ENCODE measurements at regions not wholly inside any gene's neighbourhood (a gene's known extent, or its start where the extent isn't known, plus 50 kb on each side); places are given as distances from the start of the nearest gene placed in this dataset.

DNA sequence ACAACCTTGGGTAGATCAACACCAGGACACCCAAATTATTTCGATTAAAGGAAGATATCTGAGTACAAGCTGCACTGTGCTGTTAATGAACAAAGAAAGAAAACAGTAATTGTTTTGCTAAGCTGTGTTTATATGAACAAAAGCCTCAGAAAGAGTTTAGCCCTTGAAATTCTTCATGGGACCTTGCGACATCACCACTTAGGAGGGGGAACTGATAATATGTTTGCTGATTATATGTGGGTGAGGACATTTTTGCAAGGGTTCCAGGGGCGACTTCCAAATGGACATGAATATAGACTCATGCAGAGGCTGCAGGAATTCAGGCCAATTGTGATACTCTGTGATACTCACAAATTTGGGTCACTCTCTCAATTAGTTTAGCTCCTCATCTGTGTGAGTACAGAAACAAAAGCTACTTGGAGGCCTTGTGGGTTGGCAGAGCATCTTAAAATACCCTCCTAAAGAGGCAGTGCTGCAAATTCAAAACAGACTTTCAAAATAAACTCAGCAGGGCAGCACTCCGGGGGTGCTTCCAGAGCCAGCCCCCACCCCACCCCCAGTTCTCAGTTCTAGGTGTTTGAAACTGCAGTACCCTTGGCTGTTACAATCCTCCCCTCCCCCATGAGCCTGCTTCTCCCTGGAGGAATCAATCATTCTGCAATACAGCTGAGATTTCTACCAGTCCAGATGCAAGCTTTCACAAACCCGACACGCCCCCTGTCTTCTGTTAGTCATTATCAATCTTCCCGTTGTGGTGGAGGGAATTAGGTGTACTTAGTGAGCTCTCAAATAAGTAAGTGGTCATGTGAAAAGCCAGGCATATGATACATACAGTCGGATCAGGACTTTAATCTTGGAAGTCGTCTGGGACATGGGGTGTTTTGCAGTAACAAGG is 97.0 kb upstream of the MBNL2 start:
- H3K4me3 ChIP-seq (ENCODE audit: low read length): peak overlapping the region; percentile 72

DNA sequence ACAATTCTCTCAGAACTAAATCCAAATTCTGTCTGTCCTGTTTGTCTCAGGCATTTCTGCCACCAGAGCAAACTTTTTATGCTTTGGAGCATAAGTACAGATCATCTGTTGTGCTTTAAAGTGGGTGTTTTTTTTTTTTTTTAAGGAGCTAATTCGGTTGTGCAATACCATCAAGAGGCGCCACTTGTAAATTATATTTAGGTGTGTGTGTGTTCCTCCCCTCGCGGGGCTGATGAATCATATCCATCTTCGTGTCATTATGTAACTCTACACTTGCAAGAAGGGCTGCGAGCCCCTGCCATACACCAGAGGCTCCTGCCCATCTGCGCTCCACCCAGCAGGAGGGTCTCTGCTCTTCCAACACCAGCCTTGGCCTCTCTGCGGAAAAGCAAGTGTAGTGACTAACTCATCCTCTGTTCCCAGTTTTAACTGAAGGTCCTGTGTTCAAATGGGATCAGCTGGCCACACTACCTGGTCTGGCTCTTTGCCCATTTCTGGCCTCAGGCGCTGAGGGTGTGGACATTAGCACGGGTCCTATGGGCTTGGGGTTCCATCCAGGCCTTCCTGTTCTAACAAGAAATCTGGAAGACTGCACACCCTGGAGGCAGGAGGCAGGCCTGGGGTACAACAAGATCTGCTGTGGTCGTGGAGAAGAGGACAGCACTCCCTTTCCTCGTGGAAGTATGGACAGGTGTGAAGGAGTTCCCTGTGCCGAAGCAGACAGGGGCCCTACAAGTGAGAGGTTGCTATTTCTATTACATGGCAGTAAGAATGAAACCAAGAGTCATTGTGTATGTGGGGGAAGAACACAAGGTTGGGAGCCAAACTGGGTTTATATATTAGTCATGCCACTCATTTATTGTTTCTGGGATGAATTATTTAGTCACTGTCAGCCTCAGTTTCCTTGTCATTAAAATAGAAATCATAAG is 96.1 kb upstream of the MBNL2 start:
- peak; percentile 76 for DNase-seq (ENCODE audit: low read depth)
- no peaks in the 10 kb centered on the region for H3K36me3 ChIP-seq (ENCODE audit: control insufficient read depth, insufficient read depth, low read length, severe bottlenecking)
- no peaks in the 10 kb centered on the region for H3K27me3 ChIP-seq (replicated peaks; ENCODE audit: control insufficient read depth, insufficient read depth, low read length)
- peaks cover 64% of the 10 kb centered on the region for H3K4me1 ChIP-seq (ENCODE audit: control insufficient read depth, insufficient read depth, low read length)
- H3K9ac ChIP-seq (ENCODE audit: low read length): peak overlapping the region; percentile 74
- H3K9me3 ChIP-seq (ENCODE audit: control insufficient read depth, low read length): no peaks in the 10 kb centered on the region
- peak overlapping the region; percentile 72 for H3K4me3 ChIP-seq (ENCODE audit: low read length)

More for the DNA sequence above, 97.0 kb upstream of the MBNL2 start:
- H3K4me1 ChIP-seq (ENCODE audit: control insufficient read depth, insufficient read depth, low read length): peaks cover 57% of the 10 kb centered on the region
- no peaks in the 10 kb centered on the region for H3K36me3 ChIP-seq (ENCODE audit: control insufficient read depth, insufficient read depth, low read length, severe bottlenecking)
- peak; percentile 94 for DNase-seq (ENCODE audit: low read depth)
- H3K9ac ChIP-seq (ENCODE audit: low read length): peak overlapping the region; percentile 74
- H3K27me3 ChIP-seq (replicated peaks; ENCODE audit: control insufficient read depth, insufficient read depth, low read length): no peaks in the 10 kb centered on the region
- no peaks in the 10 kb centered on the region for H3K9me3 ChIP-seq (ENCODE audit: control insufficient read depth, low read length)

DNA sequence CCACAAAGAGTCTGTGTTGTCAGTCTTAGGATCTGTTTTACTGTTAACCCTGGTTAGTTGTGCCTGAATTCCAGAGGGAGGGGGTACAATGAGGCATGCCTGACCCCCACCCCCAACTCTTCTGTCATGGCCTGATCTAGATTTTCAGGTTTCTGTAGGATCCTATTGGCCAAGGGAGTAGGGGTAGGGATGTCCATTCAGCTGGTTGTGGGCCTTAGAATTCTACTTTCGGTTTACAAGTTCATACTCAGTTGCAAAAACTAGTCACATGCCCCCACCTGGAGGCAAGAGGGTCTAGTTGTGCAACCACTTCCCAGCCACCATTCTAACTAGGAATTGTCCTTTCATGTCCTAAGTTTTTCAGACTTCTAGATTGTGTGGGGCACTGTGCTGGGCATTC is 94.3 kb upstream of the MBNL2 start:
- H3K9ac ChIP-seq (ENCODE audit: low read length): no peak overlapping the region
- no peaks in the 10 kb centered on the region for H3K9me3 ChIP-seq (ENCODE audit: control insufficient read depth, low read length)
- DNase-seq (ENCODE audit: low read depth): no peak
- peaks cover 50% of the 10 kb centered on the region for H3K4me1 ChIP-seq (ENCODE audit: control insufficient read depth, insufficient read depth, low read length)
- H3K36me3 ChIP-seq (ENCODE audit: control insufficient read depth, insufficient read depth, low read length, severe bottlenecking): no peaks in the 10 kb centered on the region
- H3K4me3 ChIP-seq (ENCODE audit: low read length): no peak overlapping the region
- no peaks in the 10 kb centered on the region for H3K27me3 ChIP-seq (replicated peaks; ENCODE audit: control insufficient read depth, insufficient read depth, low read length)

DNA sequence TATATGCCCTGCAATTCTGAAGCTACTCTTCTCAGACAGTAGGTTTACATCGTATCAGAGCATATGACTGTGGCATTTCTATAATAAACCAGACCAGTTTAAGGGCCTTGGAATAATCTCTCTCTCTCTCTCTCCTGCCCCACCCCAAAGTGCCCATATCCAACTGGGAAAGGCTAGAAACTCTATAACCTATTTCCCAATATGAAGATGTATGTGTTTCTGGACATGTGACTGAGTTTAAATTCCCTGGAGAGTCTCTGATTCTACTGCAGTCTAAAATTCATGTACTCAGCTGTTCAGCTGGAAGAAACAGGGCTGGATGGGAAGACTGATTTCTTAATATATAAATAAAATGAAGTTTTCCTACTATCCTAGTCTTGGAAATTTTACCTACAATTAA is 91.9 kb upstream of the MBNL2 start:
- Histone ChIP-seq H3K9me3 (ENCODE audit: control insufficient read depth, low read length) (no peaks in the 10 kb centered on the region), H3K4me1 (ENCODE audit: control insufficient read depth, insufficient read depth, low read length) (peaks cover 34% of the 10 kb centered on the region), H3K27me3 (replicated peaks; ENCODE audit: control insufficient read depth, insufficient read depth, low read length) (no peaks in the 10 kb centered on the region), H3K9ac (ENCODE audit: low read length) (no peak overlapping the region), H3K36me3 (ENCODE audit: control insufficient read depth, insufficient read depth, low read length, severe bottlenecking) (no peaks in the 10 kb centered on the region), H3K4me3 (ENCODE audit: low read length) (no peak overlapping the region)
- peak; percentile 61 for DNase-seq (ENCODE audit: low read depth)

DNA sequence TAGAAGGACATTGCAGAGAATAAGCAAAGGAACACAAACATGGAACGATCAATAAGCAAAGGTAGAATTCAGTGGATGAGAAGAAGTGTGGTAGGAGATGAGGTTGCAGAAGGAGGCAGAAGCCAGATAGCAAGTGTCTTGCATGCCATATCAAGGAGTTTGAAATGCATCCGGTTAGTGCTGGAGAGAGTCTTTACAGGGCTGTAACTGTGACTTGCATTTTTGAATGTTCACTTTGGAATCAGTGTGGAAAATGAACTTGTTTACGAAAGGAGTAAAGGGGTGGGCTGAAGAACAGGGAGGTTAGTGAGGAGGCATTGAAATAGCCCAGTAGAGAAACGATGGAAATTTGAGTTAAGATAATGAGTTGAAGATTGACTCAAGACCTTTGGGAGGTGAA is 90.7 kb upstream of the MBNL2 start:
- Histone ChIP-seq H3K9ac (ENCODE audit: low read length) (no peak overlapping the region), H3K4me3 (ENCODE audit: low read length) (no peak overlapping the region), H3K4me1 (ENCODE audit: control insufficient read depth, insufficient read depth, low read length) (peaks cover 21% of the 10 kb centered on the region), H3K27me3 (replicated peaks; ENCODE audit: control insufficient read depth, insufficient read depth, low read length) (no peaks in the 10 kb centered on the region), H3K9me3 (ENCODE audit: control insufficient read depth, low read length) (no peaks in the 10 kb centered on the region), H3K36me3 (ENCODE audit: control insufficient read depth, insufficient read depth, low read length, severe bottlenecking) (no peaks in the 10 kb centered on the region)
- DNase-seq (ENCODE audit: low read depth): no peak

DNA sequence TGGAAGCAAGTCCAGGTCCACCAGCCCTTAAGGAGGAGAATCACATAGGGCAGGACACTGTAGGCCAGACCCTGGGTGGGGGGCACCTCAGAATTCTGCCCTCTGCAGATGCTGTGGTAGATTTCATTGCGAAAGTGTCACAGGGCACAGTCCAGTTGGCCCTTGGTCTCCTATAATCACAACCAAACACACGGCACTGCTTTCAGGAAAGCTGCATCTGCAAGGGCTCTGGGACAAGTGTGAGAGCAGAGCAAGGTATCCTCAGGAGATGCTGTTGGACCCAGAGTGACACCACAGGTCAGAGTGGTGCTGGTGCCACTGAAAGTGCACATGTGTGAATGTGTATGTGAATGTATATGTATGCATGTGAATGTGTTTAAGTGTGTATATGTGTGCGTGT is 88.6 kb upstream of the MBNL2 start:
- Histone ChIP-seq H3K27me3 (replicated peaks; ENCODE audit: control insufficient read depth, insufficient read depth, low read length) (no peaks in the 10 kb centered on the region), H3K4me3 (ENCODE audit: low read length) (no peak overlapping the region)
- no peak for DNase-seq (ENCODE audit: low read depth)

DNA sequence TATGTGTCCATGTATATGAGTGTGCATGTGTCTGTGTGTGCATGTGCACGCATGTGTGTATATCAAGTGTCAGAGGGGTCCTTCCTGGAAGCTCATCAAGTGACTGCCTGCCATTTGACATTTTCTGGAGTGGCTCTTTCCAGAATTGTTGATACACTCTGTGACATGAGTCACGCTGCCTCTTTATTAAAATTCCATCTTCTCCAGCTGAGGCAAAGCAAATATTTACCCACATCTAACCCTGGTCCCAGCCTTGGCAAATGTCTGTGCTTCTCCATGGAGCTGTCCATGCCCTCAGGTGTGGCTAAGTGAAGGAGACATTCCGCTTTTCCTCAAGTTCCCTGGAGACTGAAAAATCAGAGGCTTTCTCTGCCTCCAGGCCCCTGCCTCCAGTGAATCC is 88.2 kb upstream of the MBNL2 start:
- Histone ChIP-seq H3K4me3 (ENCODE audit: low read length) (no peak overlapping the region), H3K27me3 (replicated peaks; ENCODE audit: control insufficient read depth, insufficient read depth, low read length) (no peaks in the 10 kb centered on the region), H3K36me3 (ENCODE audit: control insufficient read depth, insufficient read depth, low read length, severe bottlenecking) (no peaks in the 10 kb centered on the region), H3K9ac (ENCODE audit: low read length) (no peak overlapping the region), H3K4me1 (ENCODE audit: control insufficient read depth, insufficient read depth, low read length) (peaks cover 18% of the 10 kb centered on the region), H3K9me3 (ENCODE audit: control insufficient read depth, low read length) (no peaks in the 10 kb centered on the region)
- no peak for DNase-seq (ENCODE audit: low read depth)

More for the DNA sequence above, 88.6 kb upstream of the MBNL2 start:
- Histone ChIP-seq H3K9ac (ENCODE audit: low read length) (no peak overlapping the region), H3K9me3 (ENCODE audit: control insufficient read depth, low read length) (no peaks in the 10 kb centered on the region), H3K4me1 (ENCODE audit: control insufficient read depth, insufficient read depth, low read length) (peaks cover 18% of the 10 kb centered on the region), H3K36me3 (ENCODE audit: control insufficient read depth, insufficient read depth, low read length, severe bottlenecking) (no peaks in the 10 kb centered on the region)

DNA sequence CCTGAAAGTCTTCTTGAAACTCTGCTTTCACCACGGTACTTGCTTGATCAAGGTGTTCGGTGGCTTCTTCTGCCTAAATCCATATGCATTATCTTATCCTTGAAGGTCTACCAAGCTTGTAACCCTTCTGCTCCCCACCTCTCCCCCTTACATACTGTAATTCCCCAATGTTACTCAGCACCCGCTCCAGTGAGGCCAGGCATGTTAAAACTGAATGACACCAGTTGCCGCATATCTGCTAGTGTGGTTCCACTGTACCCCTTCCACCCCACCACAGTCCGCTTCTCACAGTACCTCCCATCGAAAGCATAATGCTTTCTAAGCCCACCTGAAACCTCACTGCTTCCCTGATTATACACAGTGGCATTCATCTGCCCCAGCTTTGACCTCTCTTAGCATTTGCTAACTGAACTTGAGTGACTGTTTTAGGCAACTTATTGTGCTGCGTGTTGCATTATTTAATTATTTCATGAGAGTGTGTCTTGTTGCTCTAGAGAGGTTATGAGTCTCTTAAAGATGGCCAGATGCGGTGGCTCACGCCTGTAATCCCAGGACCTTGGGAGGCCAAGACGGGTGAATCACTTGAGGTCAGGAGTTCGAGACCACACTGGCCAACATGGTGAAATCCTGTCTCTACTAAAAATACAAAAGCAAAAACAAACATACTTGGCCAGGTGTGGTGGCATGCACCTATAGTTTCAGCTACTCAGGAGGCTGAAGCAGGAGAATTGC is 87.6 kb upstream of the MBNL2 start:
- Histone ChIP-seq H3K4me1 (ENCODE audit: control insufficient read depth, insufficient read depth, low read length) (peaks cover 18% of the 10 kb centered on the region), H3K27me3 (replicated peaks; ENCODE audit: control insufficient read depth, insufficient read depth, low read length) (no peaks in the 10 kb centered on the region), H3K9ac (ENCODE audit: low read length) (no peak overlapping the region), H3K4me3 (ENCODE audit: low read length) (no peak overlapping the region), H3K36me3 (ENCODE audit: control insufficient read depth, insufficient read depth, low read length, severe bottlenecking) (no peaks in the 10 kb centered on the region), H3K9me3 (ENCODE audit: control insufficient read depth, low read length) (no peaks in the 10 kb centered on the region)
- no peak for DNase-seq (ENCODE audit: low read depth)

DNA sequence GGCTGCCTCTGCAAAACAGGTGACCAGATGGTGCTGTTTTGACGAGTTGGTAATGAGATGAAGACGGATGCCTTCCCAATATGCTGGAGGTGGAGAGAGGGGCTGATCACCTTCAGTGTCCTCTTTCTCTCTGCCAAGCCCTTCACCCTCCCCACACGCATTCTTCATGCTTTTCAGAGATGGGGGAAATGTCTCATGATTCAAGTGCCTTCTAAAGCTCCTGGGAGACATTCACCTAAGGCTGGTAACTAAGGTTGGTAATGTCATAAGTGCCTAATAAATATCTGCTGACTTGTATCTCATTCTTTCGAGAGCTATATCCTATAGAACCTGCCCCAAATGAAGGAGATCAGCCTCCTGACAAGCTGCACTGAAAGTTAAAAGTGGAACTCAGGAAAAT is 86.2 kb upstream of the MBNL2 start:
- Histone ChIP-seq H3K36me3 (ENCODE audit: control insufficient read depth, insufficient read depth, low read length, severe bottlenecking) (no peaks in the 10 kb centered on the region), H3K27me3 (replicated peaks; ENCODE audit: control insufficient read depth, insufficient read depth, low read length) (no peaks in the 10 kb centered on the region), H3K4me1 (ENCODE audit: control insufficient read depth, insufficient read depth, low read length) (peaks cover 12% of the 10 kb centered on the region), H3K9me3 (ENCODE audit: control insufficient read depth, low read length) (no peaks in the 10 kb centered on the region), H3K9ac (ENCODE audit: low read length) (no peak overlapping the region), H3K4me3 (ENCODE audit: low read length) (no peak overlapping the region)
- DNase-seq (ENCODE audit: low read depth): no peak

DNA sequence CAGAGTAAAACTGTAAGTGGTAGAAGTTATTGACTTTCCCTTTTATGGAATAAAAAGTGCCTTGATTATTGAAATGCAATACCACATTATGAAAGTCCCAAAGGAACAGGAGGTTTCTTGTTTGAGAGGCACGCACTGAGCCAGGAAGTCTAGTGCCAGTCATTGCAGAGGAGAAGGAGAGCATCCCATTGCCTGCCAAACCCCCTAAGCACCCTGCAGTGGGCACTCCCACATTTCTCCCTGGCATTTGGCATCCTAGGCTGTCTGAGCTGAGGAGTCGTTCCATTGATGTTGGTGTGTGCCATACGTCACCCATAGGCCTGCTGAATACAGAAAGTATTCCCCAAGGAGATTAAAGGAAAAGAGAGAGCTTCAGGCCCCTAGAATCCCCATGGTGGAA is 85.7 kb upstream of the MBNL2 start:
- no peak for DNase-seq (ENCODE audit: low read depth)
- H3K4me3 ChIP-seq (ENCODE audit: low read length): no peak overlapping the region
- no peaks in the 10 kb centered on the region for H3K36me3 ChIP-seq (ENCODE audit: control insufficient read depth, insufficient read depth, low read length, severe bottlenecking)
- H3K4me1 ChIP-seq (ENCODE audit: control insufficient read depth, insufficient read depth, low read length): peaks cover 17% of the 10 kb centered on the region
- no peak overlapping the region for H3K9ac ChIP-seq (ENCODE audit: low read length)
- no peaks in the 10 kb centered on the region for H3K27me3 ChIP-seq (replicated peaks; ENCODE audit: control insufficient read depth, insufficient read depth, low read length)
- no peaks in the 10 kb centered on the region for H3K9me3 ChIP-seq (ENCODE audit: control insufficient read depth, low read length)

DNA sequence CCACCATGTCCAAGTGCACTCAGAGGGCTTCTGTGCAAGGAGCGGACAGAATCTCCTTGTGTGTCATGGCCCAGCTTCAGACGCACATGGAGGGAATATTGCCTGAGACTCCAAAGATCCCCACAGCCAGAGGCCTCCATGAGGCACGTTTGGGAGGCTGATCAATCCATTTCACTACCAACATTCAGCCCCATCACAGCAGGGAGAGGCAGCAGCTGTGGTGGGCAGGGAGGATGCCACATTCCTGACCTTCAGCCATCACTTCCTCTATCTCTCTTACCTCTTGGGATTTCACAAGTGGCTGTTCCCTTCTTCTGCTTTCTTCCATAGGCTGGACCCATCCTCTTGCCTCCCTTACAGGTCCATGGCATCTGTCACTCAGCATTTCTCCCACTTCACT is 82.4 kb upstream of the MBNL2 start:
- no peaks in the 10 kb centered on the region for H3K27me3 ChIP-seq (replicated peaks; ENCODE audit: control insufficient read depth, insufficient read depth, low read length)
- no peaks in the 10 kb centered on the region for H3K36me3 ChIP-seq (ENCODE audit: control insufficient read depth, insufficient read depth, low read length, severe bottlenecking)
- peaks cover 12% of the 10 kb centered on the region for H3K4me1 ChIP-seq (ENCODE audit: control insufficient read depth, insufficient read depth, low read length)
- no peak overlapping the region for H3K4me3 ChIP-seq (ENCODE audit: low read length)
- no peak overlapping the region for H3K9ac ChIP-seq (ENCODE audit: low read length)
- no peak for DNase-seq (ENCODE audit: low read depth)
- H3K9me3 ChIP-seq (ENCODE audit: control insufficient read depth, low read length): no peaks in the 10 kb centered on the region
